OCI-M2 (cell line): ENCODE measurements at regions not wholly inside any gene's neighbourhood (a gene's known extent, or its start where the extent isn't known, plus 50 kb on each side); places are given as distances from the start of the nearest gene placed in this dataset.

Experiments used
- DNase-seq: peaks from one replicate; lab custom pipeline; 2025; ENCODE audit not compliant: unreplicated experiment; lab: John Stamatoyannopoulos, UW

GRCh38 chr4:19372390-19372789 is 879.3 kb upstream of the SLIT2 start:
- no peak for DNase-seq

GRCh38 chr4:19368800-19369199 is 882.9 kb upstream of the SLIT2 start:
- no peak for DNase-seq

GRCh38 chr4:19366916-19367315 is 884.8 kb upstream of the SLIT2 start:
- DNase-seq, result no peak

GRCh38 chr4:19358015-19358414 is 893.7 kb upstream of the SLIT2 start:
- DNase-seq, result no peak

GRCh38 chr4:19349416-19349815 is 902.3 kb upstream of the SLIT2 start:
- DNase-seq, result no peak

- DNase-seq, result no peak
These were observed 903.0 kb upstream of the SLIT2 start for GRCh38 chr4:19348746-19349145.

GRCh38 chr4:19346636-19347035 is 905.1 kb upstream of the SLIT2 start:
- DNase-seq, result no peak

GRCh38 chr4:19329631-19330030 is 922.1 kb upstream of the SLIT2 start:
- DNase-seq, result no peak

GRCh38 chr4:19329077-19329476 is 922.6 kb upstream of the SLIT2 start:
- no peak for DNase-seq

GRCh38 chr4:19327364-19327763 is 924.3 kb upstream of the SLIT2 start:
- no peak for DNase-seq

GRCh38 chr4:19324184-19324583 is 927.5 kb upstream of the SLIT2 start:
- DNase-seq, result no peak

GRCh38 chr4:19319607-19320006 is 932.1 kb upstream of the SLIT2 start:
- no peak for DNase-seq

- no peak for DNase-seq
These were observed 934.3 kb upstream of the SLIT2 start for GRCh38 chr4:19317377-19317776.

- DNase-seq, result no peak
These were observed 937.6 kb upstream of the SLIT2 start for GRCh38 chr4:19314116-19314515.

- no peak for DNase-seq
These were observed 942.3 kb upstream of the SLIT2 start for GRCh38 chr4:19309378-19309777.

- no peak for DNase-seq
These were observed 947.7 kb upstream of the SLIT2 start for GRCh38 chr4:19304028-19304427.

- no peak for DNase-seq
These were observed 950.2 kb upstream of the SLIT2 start for GRCh38 chr4:19301527-19301926.

- no peak for DNase-seq
These were observed 951.5 kb upstream of the SLIT2 start for GRCh38 chr4:19300213-19300612.

- DNase-seq, result no peak
These were observed 952.7 kb upstream of the SLIT2 start for GRCh38 chr4:19298998-19299397.

- DNase-seq, result no peak
These were observed 957.9 kb upstream of the SLIT2 start for GRCh38 chr4:19293781-19294180.

GRCh38 chr4:19293080-19293479 is 958.6 kb upstream of the SLIT2 start:
- DNase-seq, result no peak

- DNase-seq, result no peak
These were observed 964.8 kb upstream of the SLIT2 start for GRCh38 chr4:19286924-19287323.

- no peak for DNase-seq
These were observed 966.6 kb upstream of the SLIT2 start for GRCh38 chr4:19285146-19285545.

GRCh38 chr4:19278665-19279064 is 973.0 kb upstream of the SLIT2 start:
- no peak for DNase-seq
